Suprapubic skin (tissue), 3 donors: ENCODE measurements at regions not wholly inside any gene's neighbourhood (a gene's known extent, or its start where the extent isn't known, plus 50 kb on each side); places are given as distances from the start of the nearest gene placed in this dataset.

ENCODE experiments used
- CTCF ChIP-seq, 2 donors: fragments of 200-600 bp in 1 of 2; fragments of 450-650 bp in 1 of 2; sonication (generic) in 1 of 2; IDR thresholded peaks; one replicate each; pipeline ENCODE4 v1.5.1; 2016 to 2019; ENCODE audit warnings: antibody characterized with exemption in 2 of 2, mild to moderate bottlenecking in 1 of 2, moderate library complexity in 1 of 2
- EP300 ChIP-seq: sonication (generic); formaldehyde crosslinking; IDR thresholded peaks from one replicate; pipeline ENCODE4 v1.6.1; 2017; ENCODE audit warnings: antibody characterized with exemption

GRCh38 chr3:72544239-72544638, 304.0 kb downstream of the SHQ1 start:
- no peak for TF ChIP-seq CTCF (IDR thresholded peaks at IDR 0.05)
- no peak for TF ChIP-seq EP300
